H1 (cell line): ENCODE measurements at regions not wholly inside any gene's neighbourhood (a gene's known extent, or its start where the extent isn't known, plus 50 kb on each side); places are given as distances from the start of the nearest gene placed in this dataset.

ENCODE experiments used
- CTCF ChIA-PET: fragments of 300-600 bp; sonication (Branson Sonifier 250); formaldehyde crosslinking; loops from one replicate; lab custom pipeline; 2021; ENCODE audit not compliant: partially characterized antibody; lab: Charles Lee
- POLR2A ChIA-PET: fragments of 300-600 bp; sonication (Branson Sonifier 250); formaldehyde crosslinking; loops from one replicate; lab custom pipeline; 2021; ENCODE audit warnings: inconsistent platforms; ENCODE audit not compliant: partially characterized antibody; lab: Charles Lee
- DNase-seq, 2 experiments: peaks; one replicate each; pipeline versions ENCODE4 v3.0.0 to v3.0.0-alpha.2; 2010 to 2022; ENCODE audit warnings: low spot score in 2 of 2, low read depth in 1 of 2, mixed read lengths in 1 of 2
- FAIRE-seq: peaks from 2 replicates; lab custom pipeline; 2011; peaks lifted over from hg19 to GRCh38; lab: Jason Lieb, UNC
- H2AFZ ChIP-seq: 2 replicates; pipeline ENCODE4 v1.8.1; 2012; ENCODE audit warnings: low read length, inconsistent platforms
- H2AK5ac ChIP-seq: 2 replicates; pipeline ENCODE4 v1.6.1; 2013; ENCODE audit warnings: low read depth, low read length
- H2BK120ac ChIP-seq: replicated peaks from 2 replicates; pipeline ENCODE3; 2013; ENCODE audit warnings: low read depth, low read length, inconsistent platforms
- H2BK12ac ChIP-seq: 2 replicates; pipeline ENCODE4 v1.6.1; 2013; ENCODE audit warnings: low read depth, low read length
- H2BK15ac ChIP-seq: 2 replicates; pipeline ENCODE4 v1.6.1; 2013; ENCODE audit warnings: low read length
- H2BK20ac ChIP-seq: 2 replicates; pipeline ENCODE4 v1.6.1; 2013; ENCODE audit warnings: low read length
- H2BK5ac ChIP-seq: 2 replicates; pipeline ENCODE4 v1.6.1; 2013; ENCODE audit warnings: low read depth, low read length
- H3K14ac ChIP-seq: 2 replicates; pipeline ENCODE4 v1.6.1; 2013; ENCODE audit warnings: inconsistent platforms; ENCODE audit not compliant: insufficient read length
- H3K18ac ChIP-seq: 2 replicates; pipeline ENCODE4 v1.6.1; 2013; ENCODE audit warnings: low read length; ENCODE audit errors: extremely low read depth
- H3K23ac ChIP-seq: 2 replicates; pipeline ENCODE4 v1.6.1; 2013; ENCODE audit warnings: inconsistent platforms; ENCODE audit not compliant: insufficient read length
- H3K23me2 ChIP-seq: 2 replicates; pipeline ENCODE4 v1.6.1; 2013; ENCODE audit warnings: low read depth, low read length
- H3K27ac ChIP-seq: 2 replicates; pipeline ENCODE4 v1.6.1; 2011; ENCODE audit warnings: low read depth, low read length, inconsistent platforms
- H3K27me3 ChIP-seq, 4 experiments: replicated peaks in 1 of 4; 1 replicate in 1 of 4; 2 replicates in 3 of 4; pipeline versions ENCODE4 v1.6.1 to v1.8.1; 2011 to 2013; ENCODE audit warnings: low read length in 3 of 4, mild to moderate bottlenecking in 3 of 4, inconsistent platforms in 2 of 4, mixed read lengths in 2 of 4, moderate library complexity in 1 of 4; ENCODE audit not compliant: control insufficient read depth in 3 of 4, insufficient read depth in 3 of 4; ENCODE audit errors: extremely low read depth in 1 of 4
- H3K36me3 ChIP-seq, 4 experiments: 2 replicates each; pipeline versions ENCODE4 v1.6.1 to v1.8.1; 2011 to 2013; ENCODE audit warnings: mild to moderate bottlenecking in 4 of 4, low read length in 3 of 4, moderate library complexity in 2 of 4, control low read depth in 1 of 4, inconsistent platforms in 1 of 4; ENCODE audit not compliant: insufficient read depth in 4 of 4, control insufficient read depth in 2 of 4
- H3K4ac ChIP-seq: replicated peaks from 2 replicates; pipeline ENCODE3; 2013; ENCODE audit warnings: low read length, low read depth, mixed read lengths, inconsistent platforms; ENCODE audit not compliant: insufficient read length
- H3K4me1 ChIP-seq, 4 experiments: replicated peaks in 1 of 4; 1 replicate in 1 of 4; 2 replicates in 3 of 4; pipeline versions ENCODE4 v1.6.1 to v1.8.1; 2011 to 2013; ENCODE audit warnings: low read length in 3 of 4, inconsistent platforms in 2 of 4, mixed read lengths in 1 of 4; ENCODE audit not compliant: insufficient read depth in 4 of 4, control insufficient read depth in 3 of 4
- H3K4me2 ChIP-seq, 2 experiments: 2 replicates each; pipeline versions ENCODE4 v1.6.1 to v1.8.1; 2011 to 2013; ENCODE audit warnings: low read depth in 2 of 2, low read length in 2 of 2, control low read depth in 1 of 2, inconsistent platforms in 1 of 2, mild to moderate bottlenecking in 1 of 2; ENCODE audit not compliant: insufficient read depth in 1 of 2
- H3K4me3 ChIP-seq, 4 experiments: fragments of 200-600, 300-600 bp in 1 of 4; sonication (generic), shearing (Covaris generic), sonication (Bioruptor Twin) in 1 of 4; 2 replicates each; pipeline versions ENCODE4 v1.5.1 to v1.8.1; 2011 to 2016; ENCODE audit warnings: low read length in 4 of 4, low read depth in 3 of 4, control low read depth in 2 of 4, inconsistent platforms in 2 of 4, mild to moderate bottlenecking in 2 of 4, mixed read lengths in 1 of 4, moderate library complexity in 1 of 4; ENCODE audit not compliant: insufficient read depth in 2 of 4; ENCODE audit errors: extremely low read depth in 1 of 4
- H3K56ac ChIP-seq: replicated peaks from 2 replicates; pipeline ENCODE3; 2013; ENCODE audit warnings: low read depth, mild to moderate bottlenecking, mixed read lengths, low read length, inconsistent platforms; ENCODE audit not compliant: insufficient read length
- H3K79me1 ChIP-seq: 2 replicates; pipeline ENCODE4 v1.6.1; 2013; ENCODE audit warnings: low read depth, low read length, control low read depth
- H3K79me2 ChIP-seq, 2 experiments: 2 replicates each; pipeline versions ENCODE4 v1.6.1 to v1.8.1; 2012 to 2013; ENCODE audit warnings: low read length in 2 of 2, mild to moderate bottlenecking in 2 of 2, inconsistent platforms in 1 of 2; ENCODE audit not compliant: insufficient read depth in 2 of 2, control insufficient read depth in 1 of 2
- H3K9ac ChIP-seq, 4 experiments: replicated peaks in 1 of 4; 1 replicate in 1 of 4; 2 replicates in 3 of 4; pipeline versions ENCODE4 v1.6.1 to v1.8.1; 2011 to 2013; ENCODE audit warnings: low read depth in 3 of 4, low read length in 3 of 4, control low read depth in 2 of 4, mild to moderate bottlenecking in 2 of 4, moderate library complexity in 2 of 4, inconsistent platforms in 1 of 4; ENCODE audit errors: extremely low read depth in 1 of 4
- H3K9me3 ChIP-seq, 2 experiments: 2 replicates each; pipeline versions ENCODE4 v1.6.1 to v1.8.1; 2012 to 2013; ENCODE audit warnings: mild to moderate bottlenecking in 2 of 2, moderate library complexity in 2 of 2, control low read depth in 1 of 2, inconsistent platforms in 1 of 2, low read depth in 1 of 2, low read length in 1 of 2, mixed read lengths in 1 of 2; ENCODE audit not compliant: insufficient read depth in 2 of 2
- H4K20me1 ChIP-seq, 2 experiments: replicated peaks in 1 of 2; 2 replicates each; pipeline versions ENCODE3 to v1.8.1; 2011 to 2013; ENCODE audit warnings: inconsistent platforms in 2 of 2, low read length in 2 of 2, mild to moderate bottlenecking in 1 of 2; ENCODE audit not compliant: insufficient read depth in 2 of 2, control insufficient read depth in 1 of 2
- H4K5ac ChIP-seq: 2 replicates; pipeline ENCODE4 v1.6.1; 2013; ENCODE audit warnings: low read length, low read depth, mixed read lengths, inconsistent platforms; ENCODE audit not compliant: insufficient read length
- H4K8ac ChIP-seq: 2 replicates; pipeline ENCODE4 v1.8.0; 2013; ENCODE audit warnings: mild to moderate bottlenecking, moderate library complexity, low read length, inconsistent platforms; ENCODE audit not compliant: insufficient read depth; ENCODE audit errors: extremely low read depth
- H4K91ac ChIP-seq: replicated peaks from 2 replicates; pipeline ENCODE3; 2013; ENCODE audit warnings: low read length, mixed read lengths, inconsistent platforms; ENCODE audit not compliant: insufficient read length
- CBX8 ChIP-seq: fragments of 300-800, 300-1000 bp; sonication (generic); IDR thresholded peaks from 2 replicates; pipeline ENCODE4 v1.7.1; 2016; ENCODE audit warnings: low read depth, low read length, borderline replicate concordance
- CEBPB ChIP-seq: IDR thresholded peaks from 2 replicates; pipeline ENCODE4 v1.6.1; 2012; ENCODE audit warnings: low read depth, low read length
- WGBS, 2 experiments: shearing (Covaris generic) in 1 of 2; methylation state at CpG; one replicate each; pipeline versions ENCODE4 v1.1.6 to v1.1.7; 2013 to 2015; ENCODE audit warnings: low lambda C conversion rate in 2 of 2, mixed read lengths in 2 of 2, inconsistent platforms in 1 of 2, low coverage in 1 of 2, missing lambda C conversion rate in 1 of 2; ENCODE audit not compliant: insufficient replicate concordance in 2 of 2, insufficient coverage in 1 of 2, insufficient read length in 1 of 2; ENCODE audit errors: extremely low coverage in 1 of 2, missing lambda C conversion rate in 1 of 2; 5-methylcytosine and 5-hydroxymethylcytosine counted together

DNA sequence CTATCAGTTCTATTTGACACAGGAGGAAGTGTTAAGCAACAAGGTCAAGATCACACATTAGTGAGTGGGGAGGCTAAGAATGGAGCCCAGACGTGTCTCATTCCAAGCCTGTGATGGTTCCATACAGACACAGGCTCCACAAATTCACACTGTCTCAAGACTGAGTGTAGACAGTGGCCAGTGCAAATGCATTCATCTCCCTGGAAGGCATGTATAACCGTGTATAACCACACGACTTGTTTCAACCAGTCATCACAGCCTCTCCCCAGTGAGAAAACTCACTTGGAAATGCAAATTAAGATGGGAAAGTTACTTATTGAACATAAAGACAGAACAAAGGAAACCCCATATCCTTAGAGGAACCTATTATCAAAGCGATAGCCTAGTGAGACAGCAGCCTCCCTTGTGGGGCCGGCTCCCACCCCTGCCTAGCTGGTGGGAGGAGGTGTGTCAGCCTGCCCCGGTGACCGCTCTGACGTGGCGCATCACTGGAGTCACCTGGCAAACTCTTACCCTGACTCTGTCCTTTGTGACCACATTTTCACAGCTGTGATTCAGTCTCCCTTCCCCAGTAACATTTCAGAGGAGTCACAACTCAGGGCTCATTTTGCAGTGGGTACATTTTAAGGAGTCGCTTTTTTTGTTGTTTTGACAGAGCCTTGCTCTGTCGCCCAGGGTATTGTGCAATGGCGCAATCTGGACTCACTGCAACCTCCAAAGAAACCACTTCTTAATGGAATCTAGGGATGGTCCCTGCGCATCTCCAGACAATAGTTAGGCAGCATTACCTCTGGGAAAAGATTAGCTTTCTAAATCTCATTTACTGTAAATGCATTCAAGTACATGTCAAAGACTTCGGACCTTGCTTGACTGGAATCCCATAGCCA lies 126.6 kb upstream of the PARD3 start:
- Histone ChIP-seq H4K91ac (no peak overlapping the region), H4K8ac (no peak overlapping the region), H2BK5ac (no peak overlapping the region), H3K27ac (no peak overlapping the region), H2AFZ (no peak overlapping the region), H2BK120ac (no peak overlapping the region), H4K20me1 (no peaks in the 10 kb centered on the region), H3K4ac (no peak overlapping the region), H3K4me2 (no peak overlapping the region; a peak in 1 of 4 replicates), H3K79me2 (no peaks in the 10 kb centered on the region), H3K56ac (no peak overlapping the region), H2BK20ac (no peak overlapping the region), H3K79me1 (no peaks in the 10 kb centered on the region), H3K4me1 (peaks cover 0 to 10% (median 5%) of the 10 kb centered on the region in 4 experiments; a peak in 5 of 7 replicates), H3K14ac (no peak overlapping the region), H2AK5ac (no peak overlapping the region), H3K36me3 (no peaks in the 10 kb centered on the region), H3K9ac (no peak overlapping the region), H2BK15ac (no peak overlapping the region), H3K4me3 (no peak overlapping the region), H3K27me3 (no peaks in the 10 kb centered on the region), H3K23ac (no peak overlapping the region), H3K18ac (no peak overlapping the region), H4K5ac (no peak overlapping the region), H3K23me2 (no peaks in the 10 kb centered on the region), H2BK12ac (peak overlapping the region; percentile 90), H3K9me3 (no peaks in the 10 kb centered on the region)
- DNase-seq, result no peak
- no peak for FAIRE-seq
- TF ChIP-seq CBX8 (no peak), CEBPB (peak; percentile 67)
- CTCF ChIA-PET, result interaction anchor here (0.6 to 1.8 kb wide), 3 partner anchors 18 to 192 kb away, joined by 3 to 4 read pairs (median 3); no protein-coding TSS in a partner anchor
- POLR2A ChIA-PET, result no interaction called here
- WGBS, 2 experiments, result 84% methylated on average over 14 of the region's 14 CpGs; no CpG with 5 or more reads in 1 of the 2 experiments
